Epithelial cell of prostate (primary cell): ENCODE measurements at regions not wholly inside any gene's neighbourhood (a gene's known extent, or its start where the extent isn't known, plus 50 kb on each side); places are given as distances from the start of the nearest gene placed in this dataset.

ENCODE experiments used
- DNase-seq: peaks from one replicate; pipeline ENCODE4 v3.0.0-alpha.2; 2011; ENCODE audit warnings: low read depth, low spot score
- H3K27ac ChIP-seq: fragments of 450-650 bp; 2 replicates; pipeline ENCODE4 v1.5.1; 2017; ENCODE audit warnings: mild to moderate bottlenecking

- DNase-seq, result no peak
Measured at GRCh38 chr20:55213653-55214052, 738.3 kb downstream of the DOK5 start.

GRCh38 chr20:55211481-55211880, 736.1 kb downstream of the DOK5 start:
- no peak for DNase-seq

More at GRCh38 chr20:55213653-55214052, 738.3 kb downstream of the DOK5 start:
- no peak overlapping the region for H3K27ac ChIP-seq

GRCh38 chr20:55205665-55206064, 730.3 kb downstream of the DOK5 start:
- peak overlapping the region; percentile 42 for H3K27ac ChIP-seq
- no peak for DNase-seq

More at GRCh38 chr20:55211481-55211880, 736.1 kb downstream of the DOK5 start:
- peak overlapping the region; percentile 5 for H3K27ac ChIP-seq

- peak overlapping the region; percentile 92 for H3K27ac ChIP-seq
- DNase-seq, result peak; percentile 96
Measured at GRCh38 chr20:55200317-55200716, 724.9 kb downstream of the DOK5 start.

- H3K27ac ChIP-seq, result no peak overlapping the region
- DNase-seq, result no peak
Measured at GRCh38 chr20:55194947-55195346, 719.6 kb downstream of the DOK5 start.

GRCh38 chr20:55186228-55186627, 710.8 kb downstream of the DOK5 start:
- H3K27ac ChIP-seq, result no peak overlapping the region
- no peak for DNase-seq

GRCh38 chr20:55175081-55175480, 699.7 kb downstream of the DOK5 start:
- no peak for DNase-seq
- no peak overlapping the region for H3K27ac ChIP-seq

- no peak for DNase-seq
- H3K27ac ChIP-seq, result no peak overlapping the region
Measured at GRCh38 chr20:55174635-55175034, 699.2 kb downstream of the DOK5 start.

- H3K27ac ChIP-seq, result no peak overlapping the region
- no peak for DNase-seq
Measured at GRCh38 chr20:55174172-55174571, 698.8 kb downstream of the DOK5 start.

GRCh38 chr20:55173601-55174000, 698.2 kb downstream of the DOK5 start:
- DNase-seq, result no peak
- no peak overlapping the region for H3K27ac ChIP-seq

- H3K27ac ChIP-seq, result no peak overlapping the region
- no peak for DNase-seq
Measured at GRCh38 chr20:55172310-55173002, 697.1 kb downstream of the DOK5 start.

- H3K27ac ChIP-seq, result no peak overlapping the region
- no peak for DNase-seq
Measured at GRCh38 chr20:55166063-55166462, 690.7 kb downstream of the DOK5 start.

GRCh38 chr20:55160996-55161395, 685.6 kb downstream of the DOK5 start:
- peak overlapping the region; percentile 79 for H3K27ac ChIP-seq
- DNase-seq, result peak; percentile 57

GRCh38 chr20:55160037-55160436, 684.6 kb downstream of the DOK5 start:
- H3K27ac ChIP-seq, result peak overlapping the region; percentile 79
- peak; percentile 55 for DNase-seq

GRCh38 chr20:55159230-55159629, 683.8 kb downstream of the DOK5 start:
- no peak for DNase-seq
- no peak overlapping the region for H3K27ac ChIP-seq

GRCh38 chr20:55158446-55158845, 683.1 kb downstream of the DOK5 start:
- DNase-seq, result no peak
- H3K27ac ChIP-seq, result no peak overlapping the region

- H3K27ac ChIP-seq, result no peak overlapping the region
- no peak for DNase-seq
Measured at GRCh38 chr20:55155360-55155759, 680.0 kb downstream of the DOK5 start.

GRCh38 chr20:55153001-55153645, 677.7 kb downstream of the DOK5 start:
- DNase-seq, result no peak
- no peak overlapping the region for H3K27ac ChIP-seq

- no peak for DNase-seq
- H3K27ac ChIP-seq, result no peak overlapping the region
Measured at GRCh38 chr20:55151171-55151570, 675.8 kb downstream of the DOK5 start.

GRCh38 chr20:55143601-55144000, 668.2 kb downstream of the DOK5 start:
- no peak overlapping the region for H3K27ac ChIP-seq
- DNase-seq, result peak; percentile 72

GRCh38 chr20:55142932-55143331, 667.5 kb downstream of the DOK5 start:
- no peak overlapping the region for H3K27ac ChIP-seq
- no peak for DNase-seq

GRCh38 chr20:55140631-55141030, 665.2 kb downstream of the DOK5 start:
- no peak for DNase-seq
- no peak overlapping the region for H3K27ac ChIP-seq
